ENCODE measurements at regions not wholly inside any gene's neighbourhood (a gene's known extent, or its start where the extent isn't known, plus 50 kb on each side); places are given as distances from the start of the nearest gene placed in this dataset.

DNA sequence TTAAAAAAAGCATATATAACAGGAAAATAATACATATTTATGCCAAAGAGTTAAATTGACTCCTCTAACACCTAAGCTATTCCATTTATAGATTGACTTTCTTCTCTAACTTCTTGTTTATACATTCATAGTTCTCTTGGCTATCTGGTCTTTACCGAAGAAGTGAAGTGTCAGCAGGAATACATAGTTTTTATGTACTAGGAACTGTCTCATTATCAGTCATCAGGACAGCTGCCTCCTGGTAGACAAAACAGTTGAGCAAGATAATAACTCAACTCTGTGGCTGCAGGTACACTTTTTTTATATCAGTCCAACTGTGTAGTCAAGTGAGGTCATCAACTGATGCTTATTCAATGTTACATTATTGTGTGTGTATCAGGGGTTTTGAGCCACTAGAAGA, 1436.0 kb upstream of the NUDT12 start:
- Mint-ChIP-seq H3K27ac (ENCODE audit: unreplicated experiment) (no peak overlapping the region), H3K4me1 (ENCODE audit: low read depth, unreplicated experiment) (no peaks in the 10 kb centered on the region), H3K36me3 (ENCODE audit: insufficient read depth, unreplicated experiment) (no peaks in the 10 kb centered on the region), H3K9me3 (ENCODE audit: low read depth, unreplicated experiment) (no peaks in the 10 kb centered on the region), H3K27me3 (ENCODE audit: unreplicated experiment) (no peaks in the 10 kb centered on the region), H3K4me3 (ENCODE audit: low read depth, unreplicated experiment) (no peak overlapping the region)
- intact Hi-C loops (cut with micrococcal nuclease; ENCODE audit: unreplicated experiment): no loop called here
- TF ChIP-seq, protein P1, sequence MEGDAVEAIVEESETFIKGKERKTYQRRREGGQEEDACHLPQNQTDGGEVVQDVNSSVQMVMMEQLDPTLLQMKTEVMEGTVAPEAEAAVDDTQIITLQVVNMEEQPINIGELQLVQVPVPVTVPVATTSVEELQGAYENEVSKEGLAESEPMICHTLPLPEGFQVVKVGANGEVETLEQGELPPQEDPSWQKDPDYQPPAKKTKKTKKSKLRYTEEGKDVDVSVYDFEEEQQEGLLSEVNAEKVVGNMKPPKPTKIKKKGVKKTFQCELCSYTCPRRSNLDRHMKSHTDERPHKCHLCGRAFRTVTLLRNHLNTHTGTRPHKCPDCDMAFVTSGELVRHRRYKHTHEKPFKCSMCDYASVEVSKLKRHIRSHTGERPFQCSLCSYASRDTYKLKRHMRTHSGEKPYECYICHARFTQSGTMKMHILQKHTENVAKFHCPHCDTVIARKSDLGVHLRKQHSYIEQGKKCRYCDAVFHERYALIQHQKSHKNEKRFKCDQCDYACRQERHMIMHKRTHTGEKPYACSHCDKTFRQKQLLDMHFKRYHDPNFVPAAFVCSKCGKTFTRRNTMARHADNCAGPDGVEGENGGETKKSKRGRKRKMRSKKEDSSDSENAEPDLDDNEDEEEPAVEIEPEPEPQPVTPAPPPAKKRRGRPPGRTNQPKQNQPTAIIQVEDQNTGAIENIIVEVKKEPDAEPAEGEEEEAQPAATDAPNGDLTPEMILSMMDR (IDR thresholded peaks at IDR 0.05; ENCODE audit: unreplicated experiment): no peak
- CTCF ChIA-PET: no interaction called here
- no peak for DNase-seq
- BruUV-seq (replicated peaks): no TSS peak

GRCh38 chr5:104998169-104998568, 1435.6 kb upstream of the NUDT12 start:
- DNase-seq: no peak
- Mint-ChIP-seq H3K9me3 (ENCODE audit: low read depth, unreplicated experiment) (no peaks in the 10 kb centered on the region), H3K4me1 (ENCODE audit: low read depth, unreplicated experiment) (no peaks in the 10 kb centered on the region), H3K36me3 (ENCODE audit: insufficient read depth, unreplicated experiment) (no peaks in the 10 kb centered on the region), H3K27me3 (ENCODE audit: unreplicated experiment) (no peaks in the 10 kb centered on the region), H3K27ac (ENCODE audit: unreplicated experiment) (no peak overlapping the region), H3K4me3 (ENCODE audit: low read depth, unreplicated experiment) (no peak overlapping the region)
- TF ChIP-seq, protein P1 (IDR thresholded peaks at IDR 0.05; ENCODE audit: unreplicated experiment): no peak
- intact Hi-C loops (cut with micrococcal nuclease; ENCODE audit: unreplicated experiment): no loop called here
- CTCF ChIA-PET: no interaction called here
- BruUV-seq (replicated peaks): no TSS peak

- DNase-seq: no peak
- BruUV-seq (replicated peaks): no TSS peak
- intact Hi-C loops (cut with micrococcal nuclease; ENCODE audit: unreplicated experiment): no loop called here
- no peak overlapping the region for H3K27ac Mint-ChIP-seq (ENCODE audit: unreplicated experiment)
- H3K36me3 Mint-ChIP-seq (ENCODE audit: insufficient read depth, unreplicated experiment): no peaks in the 10 kb centered on the region
- no peaks in the 10 kb centered on the region for H3K4me1 Mint-ChIP-seq (ENCODE audit: low read depth, unreplicated experiment)
- no peak overlapping the region for H3K4me3 Mint-ChIP-seq (ENCODE audit: low read depth, unreplicated experiment)
- H3K9me3 Mint-ChIP-seq (ENCODE audit: low read depth, unreplicated experiment): peaks cover 9% of the 10 kb centered on the region
- TF ChIP-seq, protein P1 (IDR thresholded peaks at IDR 0.05; ENCODE audit: unreplicated experiment): no peak
- CTCF ChIA-PET: no interaction called here
- H3K27me3 Mint-ChIP-seq (ENCODE audit: unreplicated experiment): no peaks in the 10 kb centered on the region
Measured at GRCh38 chr5:104987074-104987473, 1424.5 kb upstream of the NUDT12 start.

DNA sequence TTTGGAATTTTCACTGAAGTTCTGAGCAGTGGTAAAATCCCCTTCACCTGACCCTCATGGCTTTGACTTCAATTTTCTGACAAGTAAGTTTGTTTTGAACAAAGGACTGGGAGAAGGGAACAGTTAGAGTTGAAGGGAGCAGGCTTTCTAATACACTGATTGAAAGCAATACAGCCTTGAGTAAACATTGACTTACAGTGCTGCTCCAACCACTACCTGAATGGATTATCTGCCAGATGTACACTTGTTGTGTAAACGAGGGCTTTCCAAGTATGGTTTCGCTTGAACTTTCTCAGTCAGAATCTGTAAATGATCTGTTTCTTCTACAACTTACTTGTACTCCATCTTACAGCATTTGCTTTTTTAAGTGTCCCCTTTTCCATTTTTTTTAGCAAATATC, 1414.9 kb upstream of the NUDT12 start:
- Mint-ChIP-seq H3K4me1 (ENCODE audit: low read depth, unreplicated experiment) (no peaks in the 10 kb centered on the region), H3K27ac (ENCODE audit: unreplicated experiment) (no peak overlapping the region), H3K4me3 (ENCODE audit: low read depth, unreplicated experiment) (no peak overlapping the region), H3K9me3 (ENCODE audit: low read depth, unreplicated experiment) (peaks cover 3% of the 10 kb centered on the region), H3K36me3 (ENCODE audit: insufficient read depth, unreplicated experiment) (no peaks in the 10 kb centered on the region), H3K27me3 (ENCODE audit: unreplicated experiment) (no peaks in the 10 kb centered on the region)
- DNase-seq: no peak
- CTCF ChIA-PET: no interaction called here
- no TSS peak for BruUV-seq (replicated peaks)
- intact Hi-C loops (cut with micrococcal nuclease; ENCODE audit: unreplicated experiment): no loop called here
- TF ChIP-seq, protein P1 (IDR thresholded peaks at IDR 0.05; ENCODE audit: unreplicated experiment): no peak

Data from Calu3 (cell line).